RWPE1 (cell line): ENCODE measurements at regions not wholly inside any gene's neighbourhood (a gene's known extent, or its start where the extent isn't known, plus 50 kb on each side); places are given as distances from the start of the nearest gene placed in this dataset.

Source experiments
- CTCF ChIA-PET: fragments of 350-600 bp; sonication (Branson Sonifier 250); formaldehyde crosslinking; extraction: SDS; loops from one replicate; lab custom pipeline; 2021; lab: Yijun Ruan, JAX
- POLR2A ChIA-PET: fragments of 400-600 bp; formaldehyde crosslinking; extraction: SDS; loops from one replicate; lab custom pipeline; 2020; ENCODE audit warnings: antibody characterized with exemption; ENCODE audit not compliant: low non-redundant PET; lab: Yijun Ruan, JAX
- DNase-seq: peaks from one replicate; pipeline ENCODE4 v3.0.0; 2012; ENCODE audit warnings: low spot score
- H3K27ac ChIP-seq: fragments of 450-650 bp; 2 replicates; pipeline ENCODE4 v1.5.1; 2017
- TF ChIP-seq, protein P1 (sequence below): fragments of 450-650 bp; conservative IDR thresholded peaks from 2 replicates; pipeline ENCODE4 v1.5.1; 2017; ENCODE audit warnings: low read depth, mild to moderate bottlenecking

DNA sequence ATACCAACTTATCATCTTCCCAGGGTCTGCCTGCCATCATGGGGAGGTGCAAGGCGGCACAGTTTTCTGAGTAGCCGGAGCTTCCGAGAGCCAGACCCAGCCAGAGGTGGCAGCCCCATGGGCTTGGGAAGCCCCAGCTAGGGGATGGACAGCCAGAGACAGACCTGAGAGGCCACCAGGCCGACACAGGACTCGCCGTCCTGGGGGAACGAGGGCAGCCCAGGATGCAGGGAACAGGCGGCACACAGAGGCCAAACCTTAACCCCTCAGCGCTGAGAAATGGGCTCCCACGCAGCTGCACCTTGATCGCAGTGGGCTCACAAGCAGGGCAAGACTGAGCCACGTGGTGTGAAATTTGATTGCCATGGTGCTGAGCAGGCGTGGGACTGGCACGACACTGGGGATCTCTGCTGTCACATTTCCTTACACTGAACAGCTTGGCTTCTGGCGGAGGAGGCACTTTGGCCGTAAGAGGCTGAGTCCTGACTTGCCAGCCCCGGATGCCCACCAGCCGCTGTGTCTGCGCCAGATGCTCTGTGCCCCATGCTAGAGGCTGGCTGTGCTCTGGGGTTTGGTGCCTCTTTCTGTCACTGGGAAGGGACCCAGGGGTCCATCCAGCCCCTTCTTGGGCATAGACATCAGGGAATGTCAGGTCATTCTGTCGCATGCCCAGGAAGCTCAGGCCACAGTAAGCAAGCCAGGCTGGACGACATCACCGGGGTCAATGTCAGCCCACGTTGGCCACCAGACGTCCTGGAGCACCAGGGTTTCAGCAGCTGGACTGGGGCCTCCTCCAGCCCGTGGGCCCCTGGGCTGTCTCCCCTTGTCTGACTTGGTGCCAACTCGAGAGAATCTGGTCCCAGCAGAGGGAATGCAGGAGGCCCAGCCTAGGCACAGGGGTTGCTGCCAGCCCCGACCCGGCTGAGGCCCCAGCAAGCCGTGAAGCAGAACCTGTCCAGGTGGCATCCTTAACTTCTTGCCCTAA, 312.1 kb upstream of the MYT1L start:
- no peak for DNase-seq
- no peak overlapping the region for H3K27ac ChIP-seq
- CTCF ChIA-PET: no interaction called here
- TF ChIP-seq, protein P1, sequence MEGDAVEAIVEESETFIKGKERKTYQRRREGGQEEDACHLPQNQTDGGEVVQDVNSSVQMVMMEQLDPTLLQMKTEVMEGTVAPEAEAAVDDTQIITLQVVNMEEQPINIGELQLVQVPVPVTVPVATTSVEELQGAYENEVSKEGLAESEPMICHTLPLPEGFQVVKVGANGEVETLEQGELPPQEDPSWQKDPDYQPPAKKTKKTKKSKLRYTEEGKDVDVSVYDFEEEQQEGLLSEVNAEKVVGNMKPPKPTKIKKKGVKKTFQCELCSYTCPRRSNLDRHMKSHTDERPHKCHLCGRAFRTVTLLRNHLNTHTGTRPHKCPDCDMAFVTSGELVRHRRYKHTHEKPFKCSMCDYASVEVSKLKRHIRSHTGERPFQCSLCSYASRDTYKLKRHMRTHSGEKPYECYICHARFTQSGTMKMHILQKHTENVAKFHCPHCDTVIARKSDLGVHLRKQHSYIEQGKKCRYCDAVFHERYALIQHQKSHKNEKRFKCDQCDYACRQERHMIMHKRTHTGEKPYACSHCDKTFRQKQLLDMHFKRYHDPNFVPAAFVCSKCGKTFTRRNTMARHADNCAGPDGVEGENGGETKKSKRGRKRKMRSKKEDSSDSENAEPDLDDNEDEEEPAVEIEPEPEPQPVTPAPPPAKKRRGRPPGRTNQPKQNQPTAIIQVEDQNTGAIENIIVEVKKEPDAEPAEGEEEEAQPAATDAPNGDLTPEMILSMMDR: no peak
- POLR2A ChIA-PET: no interaction called here

DNA sequence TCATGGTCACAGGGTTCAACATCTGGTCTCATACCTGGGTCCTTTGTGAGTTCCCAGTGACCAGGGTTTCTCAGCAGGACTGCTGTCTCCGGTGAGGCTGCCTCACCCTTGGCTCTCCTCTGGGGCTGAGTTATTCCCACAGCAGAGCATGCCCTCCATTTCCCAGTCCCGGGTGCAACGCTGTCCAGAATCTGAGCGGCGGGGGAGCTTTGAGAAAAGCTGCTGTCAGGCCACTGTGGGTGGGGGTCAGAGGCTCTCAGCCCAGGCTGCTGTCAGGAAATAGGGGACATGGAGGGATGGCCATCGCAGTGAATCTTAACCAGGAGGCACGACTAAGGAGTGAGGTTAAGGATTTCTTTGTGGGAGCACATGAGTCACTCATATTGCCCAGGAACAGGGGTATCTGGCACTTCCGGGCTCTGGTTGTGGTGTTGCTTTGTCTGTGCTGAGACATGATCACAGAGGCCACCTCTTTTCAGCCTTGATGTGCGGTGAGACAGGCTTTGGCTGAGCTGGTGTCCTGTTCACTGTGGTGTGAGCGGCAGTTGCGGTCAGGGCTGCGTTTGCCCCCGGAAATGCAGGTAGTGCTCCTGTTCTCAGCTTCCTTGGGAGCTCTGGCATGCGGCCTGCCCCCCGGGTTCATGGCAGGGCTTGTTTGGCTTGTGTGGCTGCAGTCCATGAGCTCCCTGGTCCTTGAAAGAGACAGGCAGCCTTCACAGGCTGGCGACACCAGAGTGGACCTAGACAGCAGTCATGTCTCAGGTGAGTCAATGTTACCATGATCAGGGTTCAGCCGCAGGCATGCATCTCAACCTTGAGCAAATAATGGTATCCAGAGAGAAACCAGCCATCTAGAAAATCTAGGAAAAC, 310.7 kb upstream of the MYT1L start:
- no peak for DNase-seq
- POLR2A ChIA-PET: no interaction called here
- no peak overlapping the region for H3K27ac ChIP-seq
- TF ChIP-seq, protein P1: no peak
- CTCF ChIA-PET: no interaction called here

DNA sequence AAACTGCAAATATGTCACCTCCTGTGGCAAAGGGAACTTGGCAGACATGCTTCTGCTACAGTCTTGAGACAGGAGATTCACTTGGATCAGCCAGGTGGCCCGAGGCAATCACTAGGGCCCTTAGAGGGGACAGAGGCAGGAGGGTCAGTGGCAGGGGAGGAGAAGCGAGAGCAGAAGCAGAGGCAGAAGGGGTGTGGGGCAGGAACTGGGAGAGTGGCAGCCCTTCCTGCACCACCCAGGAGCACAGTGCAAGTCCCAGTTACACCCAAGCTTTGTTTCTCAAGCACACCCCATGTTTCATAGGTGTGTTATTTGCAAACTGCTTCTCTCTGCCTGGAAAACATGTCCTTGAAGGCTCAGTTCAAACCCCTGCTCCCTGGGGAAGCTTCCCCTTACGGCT, 309.7 kb upstream of the MYT1L start:
- POLR2A ChIA-PET: no interaction called here
- TF ChIP-seq, protein P1: no peak
- DNase-seq: no peak
- H3K27ac ChIP-seq: no peak overlapping the region
- CTCF ChIA-PET: interaction anchor here (0.9 kb wide), 1 partner anchor 58 kb away, joined by 4 read pairs; no protein-coding TSS in a partner anchor

GRCh38 chr2:2640371-2640770, 309.3 kb upstream of the MYT1L start:
- TF ChIP-seq, protein P1: no peak
- no peak for DNase-seq
- ChIA-PET POLR2A (no interaction called here), CTCF (interaction anchor here (0.7 to 0.9 kb wide), 2 partner anchors 58 to 62 kb away, joined by 4 to 5 read pairs; no protein-coding TSS in a partner anchor)
- H3K27ac ChIP-seq: no peak overlapping the region

DNA sequence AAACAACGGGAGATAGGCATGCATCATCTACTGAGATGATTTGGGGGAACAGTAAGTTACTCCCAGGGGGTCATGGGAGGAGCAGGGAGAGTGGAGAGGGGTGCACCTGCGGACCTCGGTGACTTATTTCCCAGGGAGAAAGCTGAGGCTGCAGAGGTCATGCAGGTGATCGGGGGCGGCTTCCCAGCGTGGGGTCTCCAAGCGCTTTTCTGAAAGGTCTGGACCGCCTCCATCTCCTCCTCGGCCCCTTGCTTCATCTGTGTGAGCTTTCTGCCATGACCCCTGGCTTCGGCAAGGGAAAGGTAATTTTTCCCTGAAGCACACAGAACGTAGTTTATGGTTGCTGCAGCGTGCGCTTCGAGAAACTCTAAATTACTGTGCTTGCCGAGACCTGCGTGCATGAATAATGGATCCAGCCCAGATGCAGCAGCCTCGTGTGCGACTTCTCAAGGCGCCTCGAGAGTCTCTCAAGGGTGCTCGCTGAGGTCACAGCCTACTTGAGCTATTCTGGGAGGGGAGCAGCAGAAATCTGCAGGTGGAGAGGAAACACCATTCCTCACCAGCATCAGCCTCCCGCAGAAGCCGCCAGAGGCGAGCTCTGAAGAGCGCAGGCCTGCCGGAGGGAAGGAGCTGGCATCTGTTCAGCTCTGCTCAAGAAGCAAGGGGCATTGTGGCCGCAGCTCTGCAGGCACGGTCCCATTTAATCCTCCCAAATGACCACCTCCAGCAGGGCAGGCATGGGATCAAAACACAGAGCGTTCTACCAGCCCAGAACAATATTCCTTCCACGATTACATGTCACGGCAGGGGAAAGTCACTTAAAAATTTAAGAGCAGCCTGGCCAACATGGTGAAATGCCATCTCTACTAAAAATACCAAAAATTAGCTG, 308.4 kb upstream of the MYT1L start:
- POLR2A ChIA-PET: no interaction called here
- H3K27ac ChIP-seq: no peak overlapping the region
- CTCF ChIA-PET: interaction anchor here (0.7 kb wide), 1 partner anchor 61 kb away, joined by 5 read pairs; no protein-coding TSS in a partner anchor
- no peak for DNase-seq
- TF ChIP-seq, protein P1: no peak
